IMR-90 (cell line): ENCODE measurements at regions not wholly inside any gene's neighbourhood (a gene's known extent, or its start where the extent isn't known, plus 50 kb on each side); places are given as distances from the start of the nearest gene placed in this dataset.
A peak's percentile ranks its signal among the peaks of the same experiment; 100 is the strongest.

ENCODE experiments used
- ATAC-seq: fragments of 200-7000 bp; cut with Tn5 transposase; 2 replicates; pipeline ENCODE4 v1.9.1; 2020; ENCODE audit warnings: low read depth, mild to moderate bottlenecking, moderate library complexity
- BruUV-seq: library from RNA; stranded (reverse); fragments of 400-500 nt; replicated peaks from 2 replicates; lab custom pipeline; 2021; lab: Mats Ljungman, UMichigan
- CTCF ChIA-PET: fragments of 300-600 bp; formaldehyde crosslinking; extraction: SDS; loops from one replicate; lab custom pipeline; 2021; ENCODE audit warnings: antibody characterized with exemption; lab: Yijun Ruan, JAX
- POLR2A ChIA-PET: fragments of 300-600 bp; sonication (Branson Sonifier 250); formaldehyde crosslinking; loops from one replicate; lab custom pipeline; 2022; ENCODE audit warnings: antibody characterized with exemption; ENCODE audit not compliant: unreplicated experiment; lab: Charles Lee
- DNase-seq: peaks from one replicate; pipeline ENCODE4 v3.0.0; 2013
- H2AFZ ChIP-seq: replicated peaks from 2 replicates; pipeline ENCODE3; 2013; ENCODE audit warnings: low read length, mild to moderate bottlenecking; ENCODE audit not compliant: poor library complexity
- H2AK5ac ChIP-seq: 2 replicates; pipeline ENCODE4 v1.6.1; 2013; ENCODE audit warnings: low read depth, low read length, inconsistent platforms
- H2AK9ac ChIP-seq: replicated peaks from 2 replicates; pipeline ENCODE3; 2013; ENCODE audit warnings: mild to moderate bottlenecking, low read depth, low read length, moderate library complexity; ENCODE audit not compliant: poor library complexity
- H2BK120ac ChIP-seq: 2 replicates; pipeline ENCODE4 v1.6.1; 2013; ENCODE audit warnings: low read depth, low read length, inconsistent platforms
- H2BK15ac ChIP-seq: 3 replicates; pipeline ENCODE4 v1.6.1; 2013; ENCODE audit warnings: low read depth, low read length, inconsistent platforms
- H2BK20ac ChIP-seq: 2 replicates; pipeline ENCODE4 v1.6.1; 2013; ENCODE audit warnings: low read depth, mild to moderate bottlenecking, inconsistent platforms, low read length, moderate library complexity
- H2BK5ac ChIP-seq: 2 replicates; pipeline ENCODE4 v1.6.1; 2013; ENCODE audit warnings: mild to moderate bottlenecking, low read depth, low read length, inconsistent platforms; ENCODE audit not compliant: poor library complexity, severe bottlenecking
- H3K14ac ChIP-seq: replicated peaks from 2 replicates; pipeline ENCODE4 v1.6.1; 2013; ENCODE audit warnings: low read depth, low read length, inconsistent platforms
- H3K18ac ChIP-seq: 2 replicates; pipeline ENCODE4 v1.6.1; 2013; ENCODE audit warnings: low read depth, low read length, control low read depth
- H3K23ac ChIP-seq: 2 replicates; pipeline ENCODE4 v1.6.1; 2013; ENCODE audit warnings: low read depth, low read length, inconsistent platforms
- H3K27ac ChIP-seq: 2 replicates; pipeline ENCODE4 v1.5.1; 2013; ENCODE audit warnings: mild to moderate bottlenecking, control low read depth, low read length; ENCODE audit not compliant: insufficient read depth
- H3K27me3 ChIP-seq: 2 replicates; pipeline ENCODE4 v1.6.1; 2013; ENCODE audit warnings: low read length; ENCODE audit not compliant: control insufficient read depth, insufficient read depth
- H3K36me3 ChIP-seq: 2 replicates; pipeline ENCODE4 v1.6.1; 2013; ENCODE audit warnings: low read length, mixed read lengths; ENCODE audit not compliant: control insufficient read depth, insufficient read depth
- H3K4ac ChIP-seq: 2 replicates; pipeline ENCODE4 v1.6.1; 2013; ENCODE audit warnings: low read depth, low read length, inconsistent platforms
- H3K4me1 ChIP-seq: 2 replicates; pipeline ENCODE4 v1.6.1; 2013; ENCODE audit warnings: low read length, mixed read lengths; ENCODE audit not compliant: control insufficient read depth, insufficient read depth
- H3K4me2 ChIP-seq: 2 replicates; pipeline ENCODE4 v1.6.1; 2013; ENCODE audit warnings: low read depth, mild to moderate bottlenecking, control low read depth, low read length, moderate library complexity
- H3K4me3 ChIP-seq: 2 replicates; pipeline ENCODE4 v1.5.1; 2013; ENCODE audit warnings: low read depth, mild to moderate bottlenecking, control low read depth, low read length, moderate library complexity; ENCODE audit not compliant: insufficient read depth
- H3K56ac ChIP-seq: 2 replicates; pipeline ENCODE4 v1.6.1; 2013; ENCODE audit warnings: low read length, inconsistent platforms; ENCODE audit not compliant: insufficient read depth; ENCODE audit errors: extremely low read depth
- H3K79me1 ChIP-seq, 2 experiments: 2 replicates each; pipeline ENCODE4 v1.6.1; 2013; ENCODE audit warnings: low read length in 2 of 2, inconsistent platforms in 1 of 2, low read depth in 1 of 2
- H3K9ac ChIP-seq: 2 replicates; pipeline ENCODE4 v1.6.1; 2013; ENCODE audit warnings: low read depth, low read length, control low read depth
- H3K9me1 ChIP-seq: 2 replicates; pipeline ENCODE4 v1.6.1; 2013; ENCODE audit warnings: low read length, inconsistent platforms; ENCODE audit not compliant: insufficient read depth
- H3K9me3 ChIP-seq: 2 replicates; pipeline ENCODE4 v1.6.1; 2013; ENCODE audit warnings: low read length; ENCODE audit not compliant: control insufficient read depth, insufficient read depth
- H4K20me1 ChIP-seq: 2 replicates; pipeline ENCODE4 v1.6.1; 2013; ENCODE audit warnings: low read length, inconsistent platforms; ENCODE audit not compliant: insufficient read depth
- H4K5ac ChIP-seq: 2 replicates; pipeline ENCODE4 v1.6.1; 2013; ENCODE audit warnings: mild to moderate bottlenecking, low read depth, low read length, control low read depth
- H4K8ac ChIP-seq, 2 experiments: 2 replicates each; pipeline ENCODE4 v1.6.1; 2013; ENCODE audit warnings: low read depth in 2 of 2, low read length in 2 of 2, control low read depth in 1 of 2, inconsistent platforms in 1 of 2
- H4K91ac ChIP-seq: 2 replicates; pipeline ENCODE4 v1.6.1; 2013; ENCODE audit warnings: low read depth, low read length, inconsistent platforms; ENCODE audit not compliant: insufficient read depth
- BHLHE40 ChIP-seq: fragments of 150-350 bp; IDR thresholded peaks from 2 replicates; pipeline ENCODE4 v1.6.1; 2016; ENCODE audit warnings: mild to moderate bottlenecking, low read depth, low read length
- CEBPB ChIP-seq: IDR thresholded peaks from 2 replicates; pipeline ENCODE4 v1.6.1; 2012; ENCODE audit warnings: low read depth, low read length, improper control_type of control experiment
- CHD1 ChIP-seq: IDR thresholded peaks from 2 replicates; pipeline ENCODE4 v1.6.1; 2012; ENCODE audit warnings: low read depth, low read length, improper control_type of control experiment
- FOS ChIP-seq: fragments of 150-350 bp; IDR thresholded peaks from 2 replicates; pipeline ENCODE4 v1.6.1; 2016; ENCODE audit warnings: low read depth, low read length
- MAFK ChIP-seq: IDR thresholded peaks from 2 replicates; pipeline ENCODE4 v1.6.1; 2012; ENCODE audit warnings: low read depth, low read length, improper control_type of control experiment
- MAZ ChIP-seq: IDR thresholded peaks from 2 replicates; pipeline ENCODE4 v1.6.1; 2012; ENCODE audit warnings: low read depth, mild to moderate bottlenecking, low read length, improper control_type of control experiment, moderate library complexity, borderline replicate concordance
- MXI1 ChIP-seq: IDR thresholded peaks from 2 replicates; pipeline ENCODE4 v1.6.1; 2012; ENCODE audit warnings: low read depth, mild to moderate bottlenecking, low read length, moderate library complexity, borderline replicate concordance
- NFE2L2 ChIP-seq: fragments of 150-350 bp; IDR thresholded peaks from 2 replicates; pipeline ENCODE4 v1.6.1; 2016; ENCODE audit warnings: low read depth, mild to moderate bottlenecking, low read length
- POLR2A ChIP-seq: IDR thresholded peaks from 2 replicates; pipeline ENCODE4 v1.6.1; 2012; ENCODE audit warnings: mild to moderate bottlenecking, low read depth, low read length
- RFX5 ChIP-seq: IDR thresholded peaks from 2 replicates; pipeline ENCODE4 v1.8.0; 2012; ENCODE audit warnings: low read depth, mild to moderate bottlenecking, low read length, moderate library complexity
- SMC3 ChIP-seq: fragments of 150-350 bp; IDR thresholded peaks from 2 replicates; pipeline ENCODE4 v1.6.1; 2016; ENCODE audit warnings: low read depth, mild to moderate bottlenecking, antibody characterized with exemption, low read length, moderate library complexity
- USF2 ChIP-seq: fragments of 150-350 bp; IDR thresholded peaks from 2 replicates; pipeline ENCODE4 v1.6.1; 2017; ENCODE audit warnings: mild to moderate bottlenecking, antibody characterized with exemption, low read length, low read depth
- WGBS, 2 experiments: methylation state at CpG; one replicate each; pipeline versions ENCODE4 v1.1.5 to v1.1.7; 2013; ENCODE audit warnings: missing lambda C conversion rate in 2 of 2; ENCODE audit not compliant: insufficient read length in 1 of 2; ENCODE audit errors: extremely low coverage in 2 of 2; 5-methylcytosine and 5-hydroxymethylcytosine counted together
- dilution Hi-C: fragments of 300-500 bp; cut with HindIII; formaldehyde crosslinking; loops from one replicate; pipeline ENCODE4 v1.14.3; 2018; ENCODE audit warnings: low sequenced_read_pairs; ENCODE audit not compliant: unreplicated experiment
- in situ Hi-C: fragments of 300-500 bp; cut with MboI; formaldehyde crosslinking; loops from 3 replicates; pipeline ENCODE4 v1.14.3; 2019; ENCODE audit warnings: low sequenced_read_pairs, inconsistent platforms, mixed read lengths
- intact Hi-C: fragments of 100-400 bp; cut with micrococcal nuclease; formaldehyde crosslinking; loops from 2 replicates; pipeline ENCODE4 v1.10.0; 2022
- TF ChIP-seq, protein P1 (sequence below): conservative IDR thresholded peaks from 2 replicates; pipeline ENCODE4 v1.5.1; 2012; ENCODE audit warnings: mild to moderate bottlenecking, low read depth, low read length, improper control_type of control experiment

DNA sequence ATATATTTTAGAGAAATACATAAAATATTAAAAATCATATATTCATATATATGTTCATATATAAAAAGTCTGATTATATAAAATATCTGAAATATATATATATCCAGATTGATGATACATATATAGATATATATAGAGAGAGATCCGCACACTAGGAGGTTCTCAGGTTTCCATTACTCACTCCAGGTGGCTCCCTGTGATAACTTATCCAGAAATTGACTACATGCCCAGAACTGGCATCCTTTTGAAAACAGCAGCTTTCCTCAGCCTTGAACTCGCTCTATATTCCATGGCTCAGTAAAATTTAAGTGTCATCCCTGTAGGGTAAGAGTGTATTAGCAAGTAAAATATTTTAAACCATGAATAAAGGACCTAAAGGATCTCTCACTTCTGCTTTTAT lies 206.8 kb downstream of the TINAG start:
- Histone ChIP-seq H3K4me3 (no peak overlapping the region), H3K9me1 (no peaks in the 10 kb centered on the region), H2BK120ac (no peak overlapping the region), H3K27ac (no peak overlapping the region), H2AK9ac (no peak overlapping the region), H3K36me3 (no peaks in the 10 kb centered on the region), H3K4ac (no peak overlapping the region), H3K27me3 (no peaks in the 10 kb centered on the region), H2AFZ (no peak overlapping the region), H3K18ac (no peak overlapping the region), H3K56ac (no peak overlapping the region), H4K20me1 (no peaks in the 10 kb centered on the region), H2BK20ac (no peak overlapping the region), H3K23ac (no peak overlapping the region), H3K4me1 (no peaks in the 10 kb centered on the region), H3K79me1 (no peaks in the 10 kb centered on the region), H3K14ac (no peak overlapping the region), H2BK5ac (no peak overlapping the region), H3K9me3 (no peaks in the 10 kb centered on the region), H4K91ac (no peak overlapping the region), H2AK5ac (no peak overlapping the region), H4K8ac (no peak overlapping the region), H3K9ac (no peak overlapping the region), H3K4me2 (no peak overlapping the region), H2BK15ac (no peak overlapping the region), H4K5ac (no peak overlapping the region)
- in situ Hi-C loops (no loop called here), intact Hi-C loops (no loop called here), dilution Hi-C loops (no loop called here)
- DNase-seq (peak; percentile 2), ATAC-seq (no peak)
- no TSS peak for BruUV-seq
- no peak for TF ChIP-seq MXI1
- TF ChIP-seq FOS, result no peak
- no peak for TF ChIP-seq POLR2A
- no peak for TF ChIP-seq SMC3
- TF ChIP-seq NFE2L2, result no peak
- TF ChIP-seq, protein P1, sequence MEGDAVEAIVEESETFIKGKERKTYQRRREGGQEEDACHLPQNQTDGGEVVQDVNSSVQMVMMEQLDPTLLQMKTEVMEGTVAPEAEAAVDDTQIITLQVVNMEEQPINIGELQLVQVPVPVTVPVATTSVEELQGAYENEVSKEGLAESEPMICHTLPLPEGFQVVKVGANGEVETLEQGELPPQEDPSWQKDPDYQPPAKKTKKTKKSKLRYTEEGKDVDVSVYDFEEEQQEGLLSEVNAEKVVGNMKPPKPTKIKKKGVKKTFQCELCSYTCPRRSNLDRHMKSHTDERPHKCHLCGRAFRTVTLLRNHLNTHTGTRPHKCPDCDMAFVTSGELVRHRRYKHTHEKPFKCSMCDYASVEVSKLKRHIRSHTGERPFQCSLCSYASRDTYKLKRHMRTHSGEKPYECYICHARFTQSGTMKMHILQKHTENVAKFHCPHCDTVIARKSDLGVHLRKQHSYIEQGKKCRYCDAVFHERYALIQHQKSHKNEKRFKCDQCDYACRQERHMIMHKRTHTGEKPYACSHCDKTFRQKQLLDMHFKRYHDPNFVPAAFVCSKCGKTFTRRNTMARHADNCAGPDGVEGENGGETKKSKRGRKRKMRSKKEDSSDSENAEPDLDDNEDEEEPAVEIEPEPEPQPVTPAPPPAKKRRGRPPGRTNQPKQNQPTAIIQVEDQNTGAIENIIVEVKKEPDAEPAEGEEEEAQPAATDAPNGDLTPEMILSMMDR, result no peak
- no peak for TF ChIP-seq MAFK
- no peak for TF ChIP-seq BHLHE40
- TF ChIP-seq USF2, result no peak
- TF ChIP-seq MAZ, result no peak
- TF ChIP-seq RFX5, result no peak
- TF ChIP-seq CEBPB, result no peak
- TF ChIP-seq CHD1, result no peak
- ChIA-PET POLR2A (no interaction called here), CTCF (no interaction called here)
- no CpG with 5 or more reads among the region's 2 CpGs for WGBS, 2 experiments
